Stimulated activated CD4-positive, alpha-beta T cell treated with anti-CD3 and anti-CD28 coated beads, Interleukin-2, amount 100 ng/mL, for 48 hours (primary cell): ENCODE measurements at regions not wholly inside any gene's neighbourhood (a gene's known extent, or its start where the extent isn't known, plus 50 kb on each side); places are given as distances from the start of the nearest gene placed in this dataset.
"Not testable (repeated sequence)": the region's sequence is repeated elsewhere in the genome, so short reads cannot be mapped to it uniquely, and the experiment has no call there.

ENCODE experiments used
- DNase-seq, 2 donors: peaks; one replicate each; pipeline ENCODE4 v3.0.0-alpha.2; 2020

DNA sequence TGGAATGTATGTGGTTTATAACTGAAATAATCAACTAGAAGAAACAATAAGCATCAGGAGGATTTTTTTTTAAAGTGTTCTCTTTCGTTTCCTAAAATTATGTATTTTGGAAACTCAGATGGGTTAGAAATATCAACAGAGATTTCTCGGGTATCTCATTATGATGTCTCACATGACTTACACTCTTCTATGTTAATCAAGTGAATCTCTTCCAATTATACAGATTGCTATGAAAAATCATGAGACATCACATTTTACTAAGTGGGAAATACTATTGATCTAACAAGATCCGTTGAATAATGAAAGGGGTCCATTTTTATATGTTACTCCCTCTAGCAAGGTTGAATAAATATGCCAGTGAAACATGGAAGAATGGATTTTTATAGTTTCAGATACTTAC lies 54.7 kb upstream of the NRIP1 start:
- no peak for DNase-seq

- no peak for DNase-seq
Measured at GRCh38 chr21:15121097-15121654, 56.4 kb upstream of the NRIP1 start.

- no peak for DNase-seq
Measured at GRCh38 chr21:15121655-15122120, 56.9 kb upstream of the NRIP1 start.

DNA sequence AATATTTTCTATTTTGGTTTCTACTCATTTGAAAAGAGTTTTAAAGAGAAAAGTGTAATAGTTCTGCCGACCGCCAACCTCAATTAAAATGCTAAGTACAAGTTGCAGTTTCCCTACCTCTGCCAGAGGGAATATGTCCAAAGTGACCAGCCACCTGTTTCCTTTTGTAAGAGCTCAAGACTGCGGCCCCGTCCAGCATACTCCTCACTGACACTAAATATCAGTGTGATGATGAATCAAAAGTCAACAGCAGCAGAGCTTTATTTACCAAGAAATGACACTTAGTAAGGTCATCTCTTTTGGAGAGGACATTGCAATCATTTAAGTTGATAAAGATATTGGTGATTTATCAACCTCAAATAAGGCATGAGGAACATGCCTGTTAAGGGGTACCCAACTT lies 57.4 kb upstream of the NRIP1 start:
- DNase-seq: no peak

GRCh38 chr21:15124731-15125130 lies 59.9 kb upstream of the NRIP1 start:
- no peak for DNase-seq

DNA sequence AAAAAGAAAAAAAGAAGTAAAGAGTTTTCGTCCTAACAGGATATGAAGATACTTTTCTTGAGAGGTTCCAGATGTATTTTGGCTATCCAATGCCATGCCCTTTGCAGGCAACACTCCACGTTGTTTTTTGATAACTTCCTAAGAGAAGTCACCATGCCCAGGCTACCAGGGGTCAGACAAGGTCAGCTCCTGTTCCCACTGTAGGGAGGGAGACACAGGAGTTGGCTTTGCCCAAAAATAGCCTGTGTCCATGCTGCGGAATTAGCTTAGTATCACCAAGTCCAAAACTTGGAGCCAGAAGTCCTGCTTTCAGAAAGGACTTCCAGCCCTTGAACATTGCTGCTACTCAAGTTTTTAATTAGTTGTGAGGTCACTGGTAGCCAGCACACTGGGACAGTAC lies 62.1 kb upstream of the NRIP1 start:
- no peak for DNase-seq

- no peak for DNase-seq
Measured at GRCh38 chr21:15127437-15127836, 62.6 kb upstream of the NRIP1 start.

DNA sequence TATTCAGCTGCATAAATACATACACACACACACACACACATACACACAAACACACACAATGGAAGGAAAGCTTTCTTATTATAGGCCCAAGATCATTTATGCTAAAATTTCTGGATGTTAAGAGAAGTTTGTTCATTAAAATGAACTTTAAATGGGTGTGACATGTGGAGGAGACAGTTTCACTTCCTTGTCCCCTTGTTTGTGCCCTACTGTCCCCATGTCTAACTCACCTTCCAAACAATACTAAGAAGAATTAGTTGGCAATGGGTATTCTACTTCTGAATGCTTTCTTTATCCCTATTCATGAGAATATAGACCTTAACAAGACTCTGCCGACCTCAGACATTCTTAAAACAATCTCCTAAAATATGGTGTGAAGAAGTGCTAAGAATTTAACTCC lies 63.5 kb upstream of the NRIP1 start:
- DNase-seq: no peak

- DNase-seq: not testable (repeated sequence)
Measured at GRCh38 chr21:15128714-15129113, 63.9 kb upstream of the NRIP1 start.

DNA sequence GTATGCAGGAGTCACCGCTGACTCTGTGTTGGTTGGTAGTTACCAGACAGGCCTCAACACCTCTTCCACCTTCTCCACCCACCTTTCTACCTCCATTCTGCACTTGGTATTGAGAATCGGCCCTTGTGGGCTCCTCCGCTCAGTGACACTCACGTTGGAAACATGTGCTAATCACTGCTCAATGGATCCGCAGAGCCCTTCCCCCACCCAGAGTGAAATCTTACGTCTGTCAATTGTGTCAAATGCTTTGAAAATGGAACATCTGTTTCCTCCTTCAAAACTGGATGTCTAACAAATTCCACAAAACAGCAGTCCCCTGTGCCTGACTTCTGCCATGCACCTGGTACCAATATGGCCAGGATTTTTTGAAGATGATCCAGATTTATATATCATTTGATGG lies 65.5 kb upstream of the NRIP1 start:
- no peak for DNase-seq

GRCh38 chr21:15130751-15131150 lies 66.0 kb upstream of the NRIP1 start:
- DNase-seq: no peak

DNA sequence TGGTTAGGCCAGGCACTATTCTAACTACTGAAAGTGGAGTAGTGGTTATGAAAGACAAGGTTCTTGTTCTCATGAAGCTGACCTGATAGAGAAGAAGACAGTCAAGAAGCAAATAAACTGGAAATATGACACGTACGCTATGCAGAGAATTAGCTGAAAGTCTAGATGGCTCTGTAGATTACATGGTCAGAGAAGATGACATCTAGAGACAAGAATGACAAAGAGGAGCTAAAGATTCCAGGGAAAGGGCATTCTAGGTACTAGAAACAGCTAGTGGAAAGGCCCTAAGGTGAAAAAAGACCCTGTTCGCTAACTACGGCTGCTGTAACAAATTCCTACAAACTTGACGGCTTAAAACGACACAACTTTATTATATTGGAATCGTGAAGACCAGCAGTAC lies 68.0 kb upstream of the NRIP1 start:
- no peak for DNase-seq

DNA sequence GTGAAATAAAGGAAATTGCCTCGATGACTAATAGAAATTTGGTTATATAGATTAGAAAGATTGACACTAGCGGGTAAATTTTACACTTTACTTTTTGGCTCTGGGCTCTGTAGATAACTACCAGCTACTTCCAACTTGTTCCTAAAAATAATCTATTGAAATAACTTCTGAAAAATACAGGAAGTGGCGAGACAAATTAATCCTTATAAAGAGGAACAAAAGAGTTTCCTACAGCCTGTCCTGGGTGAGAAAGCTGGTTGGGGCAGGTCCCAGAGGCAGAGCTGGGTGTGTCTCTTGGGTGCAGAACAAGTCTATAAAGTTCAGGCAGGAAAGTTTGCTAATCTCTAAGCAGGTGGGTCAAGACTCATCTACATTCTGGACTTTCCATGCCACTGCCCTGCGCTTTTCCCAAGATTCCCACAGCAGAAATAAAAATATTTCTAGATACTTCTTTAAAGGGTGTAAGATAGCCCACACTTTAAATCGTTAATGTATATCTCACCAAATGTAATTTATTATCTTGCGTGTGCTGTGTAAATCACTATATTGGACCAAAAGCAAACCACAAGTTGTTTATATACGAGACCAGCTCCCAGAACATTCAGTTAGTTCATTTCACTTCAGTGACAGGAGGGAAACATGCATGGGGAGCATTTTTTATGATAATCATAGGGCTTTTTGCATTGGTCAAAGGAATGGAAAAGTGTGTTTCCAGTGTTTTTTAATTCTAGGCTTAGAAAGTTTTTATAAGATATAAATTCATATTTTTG lies 70.1 kb upstream of the NRIP1 start:
- DNase-seq: no peak

GRCh38 chr21:15135867-15136629 lies 71.2 kb upstream of the NRIP1 start:
- no peak for DNase-seq

DNA sequence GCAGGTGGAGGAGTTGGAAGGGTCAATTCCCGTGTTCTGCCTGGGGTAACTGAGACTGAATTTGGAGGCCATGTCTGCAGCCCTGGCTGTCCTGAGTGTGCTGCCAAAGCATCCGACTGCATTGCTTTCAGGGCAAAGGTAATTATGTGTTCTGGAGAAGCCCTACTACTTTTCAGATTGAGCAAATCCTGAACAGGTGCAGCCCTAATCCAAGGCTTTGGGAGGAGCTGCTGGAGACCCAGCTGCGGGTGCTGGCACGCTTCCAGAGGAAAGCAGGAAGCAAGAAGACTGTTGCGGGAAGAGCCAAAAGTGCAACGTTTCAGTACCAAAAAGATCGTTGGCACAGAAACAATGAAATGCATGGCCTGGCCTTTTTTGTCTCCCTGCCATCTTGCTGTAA lies 73.7 kb upstream of the NRIP1 start:
- no peak for DNase-seq

DNA sequence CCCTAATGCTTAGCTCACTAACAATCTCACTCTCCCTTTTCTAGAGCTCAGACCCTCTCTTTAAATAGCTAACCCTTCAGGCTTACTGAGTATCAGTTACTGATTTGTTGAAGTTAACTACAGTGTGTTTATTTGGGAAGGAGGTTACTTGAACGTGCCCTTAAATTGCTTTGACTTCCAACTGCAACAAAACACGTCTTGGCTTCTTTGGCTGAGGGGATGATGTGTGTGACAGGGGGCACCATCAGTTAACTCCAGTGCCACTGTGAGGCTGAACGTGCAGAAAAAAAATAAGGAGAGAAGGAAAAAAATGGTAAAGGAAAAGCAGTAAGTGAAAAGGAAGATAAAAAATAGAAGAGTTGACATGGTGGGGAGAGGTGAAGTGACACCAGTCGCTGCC lies 75.1 kb upstream of the NRIP1 start:
- no peak for DNase-seq

DNA sequence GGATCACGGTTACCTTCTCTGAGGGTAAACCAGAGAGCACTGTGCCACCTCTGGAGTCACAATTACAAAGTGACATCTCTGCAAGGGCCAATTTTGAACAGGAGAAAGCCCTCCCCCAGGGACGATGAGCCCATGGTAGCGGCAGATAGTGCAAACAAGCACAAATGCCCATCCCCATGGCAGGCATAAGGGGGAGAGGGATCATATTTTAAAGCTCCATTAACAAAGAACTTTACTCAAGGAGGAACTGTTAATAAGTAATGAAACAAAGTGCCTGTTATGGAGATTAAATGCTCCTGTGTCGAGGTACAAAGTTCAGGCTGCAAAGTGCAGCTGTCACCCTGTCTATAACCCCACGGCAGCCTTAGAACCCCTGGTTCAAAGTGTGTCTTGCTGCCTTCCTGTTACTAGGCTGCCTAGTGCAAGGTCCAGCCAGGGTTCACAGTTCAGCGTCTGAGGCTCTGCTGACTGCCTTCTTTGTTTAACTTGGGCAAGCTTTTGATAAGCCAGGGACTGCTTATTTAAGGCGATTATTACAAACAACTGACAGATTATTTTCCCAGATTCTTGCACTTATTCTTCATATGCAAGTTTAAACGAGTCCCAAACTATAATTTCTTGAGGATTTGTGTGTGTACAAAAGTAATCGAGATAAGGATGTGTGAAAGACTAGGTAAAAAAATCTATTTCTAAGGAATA lies 75.7 kb upstream of the NRIP1 start:
- DNase-seq: no peak

DNA sequence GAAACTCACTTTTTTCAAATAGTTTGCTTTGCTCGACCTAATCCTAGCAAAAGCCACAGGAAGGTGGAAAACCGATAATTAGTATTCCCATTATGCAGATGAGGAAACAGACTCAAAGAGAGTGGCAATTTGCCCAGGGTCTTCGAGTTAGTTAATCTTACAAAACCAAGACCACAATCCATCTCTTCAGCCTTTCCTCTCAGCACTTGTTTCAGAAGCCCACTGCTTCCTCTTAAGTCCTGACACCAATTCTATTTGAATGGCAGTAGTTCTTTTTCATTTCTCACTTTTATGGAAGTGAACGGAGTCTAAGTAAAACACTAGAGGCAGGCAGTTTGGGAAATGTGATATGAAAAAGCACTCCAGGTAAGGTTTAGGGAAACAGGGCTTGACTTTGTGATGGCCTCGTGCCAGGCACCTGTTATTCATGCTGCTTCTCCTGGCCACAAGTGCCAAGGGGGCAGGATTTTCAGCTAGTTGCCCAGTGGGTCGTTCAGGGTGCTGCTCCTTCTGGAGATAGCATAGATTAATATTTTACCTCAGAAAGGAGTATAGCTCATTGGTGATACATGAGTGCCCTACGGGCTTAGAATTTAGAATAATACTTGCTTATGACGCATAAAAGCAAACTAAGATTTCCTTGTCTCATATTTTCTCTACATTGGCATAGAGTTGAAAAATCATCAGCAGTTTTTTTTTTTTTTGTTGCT lies 76.6 kb upstream of the NRIP1 start:
- no peak for DNase-seq

- no peak for DNase-seq
Measured at GRCh38 chr21:15144026-15144425, 79.2 kb upstream of the NRIP1 start.

DNA sequence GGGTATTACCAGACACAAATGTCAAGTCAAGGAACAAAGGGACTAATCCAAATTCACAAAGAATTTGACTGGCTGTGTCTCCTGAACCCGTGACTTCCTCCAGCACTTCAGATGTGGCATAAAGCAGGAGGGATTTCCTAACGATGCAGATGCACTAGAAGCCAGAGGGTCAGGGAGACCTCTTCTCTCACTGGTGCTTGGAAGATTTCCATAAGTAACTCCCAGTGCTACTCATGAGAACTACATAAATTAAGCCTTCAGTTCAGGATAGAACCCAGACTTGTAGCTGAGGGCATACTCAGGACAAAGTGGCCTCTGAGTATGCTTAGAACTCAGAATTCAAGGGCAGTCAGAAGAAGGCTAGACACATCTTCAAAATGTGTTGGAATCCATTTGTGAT lies 83.6 kb upstream of the NRIP1 start:
- DNase-seq: no peak

DNA sequence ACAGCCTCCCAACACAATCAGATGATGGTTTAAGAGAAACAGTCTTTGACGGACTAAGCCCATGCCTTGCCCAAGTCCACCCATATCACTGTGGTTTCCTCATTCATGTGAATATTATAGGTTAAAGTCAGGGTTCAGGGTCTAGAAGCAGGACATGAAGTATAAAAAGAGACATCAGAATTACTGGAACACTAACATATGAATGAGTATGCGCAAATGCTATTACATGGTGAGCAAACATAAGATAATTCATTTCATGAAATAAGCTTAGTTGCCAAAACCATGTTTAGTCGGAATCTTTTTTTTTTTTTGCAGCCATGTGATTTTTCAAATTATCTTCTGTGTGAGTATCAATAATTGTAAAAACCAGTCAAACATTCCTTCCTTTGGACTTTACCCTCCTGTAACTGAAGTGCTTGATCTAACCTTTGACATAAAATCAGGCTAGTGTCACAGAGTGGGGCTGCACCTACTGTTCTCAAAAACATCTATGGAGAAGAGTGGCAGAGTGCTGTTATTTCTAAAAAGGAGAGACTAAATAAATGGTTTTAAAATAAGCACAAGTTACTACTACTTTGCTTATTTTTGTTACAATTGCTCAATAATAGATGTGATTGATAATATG lies 84.9 kb upstream of the NRIP1 start:
- no peak for DNase-seq

- no peak for DNase-seq
Measured at GRCh38 chr21:15151385-15152103, 86.7 kb upstream of the NRIP1 start.
